CD4-positive, alpha-beta T cell (primary cell): ENCODE measurements at regions not wholly inside any gene's neighbourhood (a gene's known extent, or its start where the extent isn't known, plus 50 kb on each side); places are given as distances from the start of the nearest gene placed in this dataset.

ENCODE experiments used
- ATAC-seq: fragments of 200-7000 bp; cut with Tn5 transposase; one replicate; pipeline ENCODE4 v1.10.0; 2022; ENCODE audit warnings: mild to moderate bottlenecking; ENCODE audit not compliant: poor library complexity
- CTCF ChIA-PET: fragments of 350-600 bp; sonication (Branson Sonifier 250); formaldehyde crosslinking; loops from one replicate; lab custom pipeline; 2021; ENCODE audit warnings: antibody characterized with exemption, inconsistent platforms; lab: Charles Lee
- POLR2A ChIA-PET: fragments of 350-600 bp; sonication (Branson Sonifier 250); formaldehyde crosslinking; loops from one replicate; lab custom pipeline; 2021; ENCODE audit warnings: antibody characterized with exemption, inconsistent platforms; lab: Charles Lee
- DNase-seq, 14 experiments: peaks; one replicate each; pipeline ENCODE4 v3.0.0-alpha.2; 2013 to 2020; ENCODE audit warnings: mixed read lengths in 2 of 14
- H3K27ac ChIP-seq, 2 donors: one replicate each; pipeline versions ENCODE4 v1.5.1 to v1.7.0; 2013; ENCODE audit warnings: low read length in 2 of 2, low read depth in 1 of 2, mild to moderate bottlenecking in 1 of 2
- H3K27me3 ChIP-seq, 2 experiments: 1 replicate in 1 of 2; 2 replicates in 1 of 2; pipeline versions ENCODE4 v1.6.1 to v1.7.0; 2013; ENCODE audit warnings: low read length in 2 of 2, control low read depth in 1 of 2, mild to moderate bottlenecking in 1 of 2, moderate library complexity in 1 of 2; ENCODE audit not compliant: insufficient read depth in 2 of 2, control insufficient read depth in 1 of 2
- H3K36me3 ChIP-seq: one replicate; pipeline ENCODE4 v1.6.1; 2013; ENCODE audit warnings: low read length, control low read depth; ENCODE audit not compliant: insufficient read depth
- H3K4me1 ChIP-seq: one replicate; pipeline ENCODE4 v1.6.1; 2013; ENCODE audit warnings: low read length, control low read depth; ENCODE audit not compliant: insufficient read depth
- H3K4me3 ChIP-seq: one replicate; pipeline ENCODE4 v1.5.1; 2013; ENCODE audit warnings: mild to moderate bottlenecking, low read length, moderate library complexity
- H3K9me3 ChIP-seq, 2 experiments: 1 replicate in 1 of 2; 2 replicates in 1 of 2; pipeline versions ENCODE4 v1.6.1 to v1.7.0; 2013; ENCODE audit warnings: low read length in 2 of 2, mild to moderate bottlenecking in 2 of 2, control low read depth in 1 of 2, moderate library complexity in 1 of 2; ENCODE audit not compliant: control insufficient read depth in 1 of 2, insufficient read depth in 1 of 2
- H3K27ac Mint-ChIP-seq: one replicate; pipeline ENCODE4 v1.8.0; 2020; ENCODE audit warnings: mixed read lengths
- H3K27me3 Mint-ChIP-seq: one replicate; pipeline ENCODE4 v1.8.0; 2021; ENCODE audit warnings: mixed read lengths
- H3K36me3 Mint-ChIP-seq: one replicate; pipeline ENCODE4 v1.8.0; 2021; ENCODE audit warnings: low read depth, mixed read lengths
- H3K4me1 Mint-ChIP-seq: one replicate; pipeline ENCODE4 v1.8.0; 2021; ENCODE audit warnings: low read depth, mixed read lengths
- H3K4me3 Mint-ChIP-seq: one replicate; pipeline ENCODE4 v1.8.0; 2020; ENCODE audit warnings: mild to moderate bottlenecking, mixed read lengths
- H3K9me3 Mint-ChIP-seq: one replicate; pipeline ENCODE4 v1.8.0; 2020; ENCODE audit warnings: mixed read lengths
- CTCF ChIP-seq: fragments of 200-600 bp; IDR thresholded peaks from one replicate; pipeline ENCODE4 v1.8.0; 2022; ENCODE audit warnings: antibody characterized with exemption, mild to moderate bottlenecking
- intact Hi-C, 2 experiments: fragments of 100-400 bp; cut with DNase I in 1 of 2; cut with micrococcal nuclease in 1 of 2; formaldehyde crosslinking; loops; one replicate each; pipeline versions ENCODE4 v1.15.1 to v1.9.0; 2023 to 2025; cut with DNase I, micrococcal nuclease

DNA sequence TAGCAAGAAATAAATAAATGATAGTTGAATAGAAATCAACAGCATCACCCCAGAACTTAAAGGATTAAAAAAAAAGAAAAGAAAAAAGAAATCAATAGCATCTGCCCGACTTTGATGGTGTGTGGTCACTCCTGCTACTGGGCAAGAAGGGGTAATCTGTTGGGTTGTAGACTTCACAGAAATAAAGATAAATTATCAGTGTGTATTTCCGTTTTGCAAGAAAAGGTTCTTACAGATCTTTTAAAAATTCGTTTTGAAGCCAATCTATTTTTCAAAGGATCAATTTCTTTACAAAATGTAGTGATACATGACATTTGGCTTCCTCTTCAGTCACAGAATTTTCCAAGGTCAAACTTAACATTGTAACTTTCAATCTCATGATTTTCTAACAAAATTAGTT lies 448.9 kb upstream of the FAR2 start:
- Mint-ChIP-seq H3K9me3 (peaks cover 5% of the 10 kb centered on the region), H3K4me1 (no peaks in the 10 kb centered on the region), H3K27me3 (no peaks in the 10 kb centered on the region), H3K27ac (no peak overlapping the region), H3K4me3 (no peak overlapping the region), H3K36me3 (no peaks in the 10 kb centered on the region)
- Histone ChIP-seq H3K4me1 (no peaks in the 10 kb centered on the region), H3K36me3 (no peaks in the 10 kb centered on the region), H3K27ac (no peak overlapping the region), H3K27me3 (no peaks in the 10 kb centered on the region), H3K4me3 (no peak overlapping the region), H3K9me3 (no peaks in the 10 kb centered on the region)
- TF ChIP-seq CTCF: no peak
- ATAC-seq: no peak
- POLR2A ChIA-PET: no interaction called here
- intact Hi-C loops: no loop called here
- CTCF ChIA-PET: no interaction called here
- no peak for DNase-seq

DNA sequence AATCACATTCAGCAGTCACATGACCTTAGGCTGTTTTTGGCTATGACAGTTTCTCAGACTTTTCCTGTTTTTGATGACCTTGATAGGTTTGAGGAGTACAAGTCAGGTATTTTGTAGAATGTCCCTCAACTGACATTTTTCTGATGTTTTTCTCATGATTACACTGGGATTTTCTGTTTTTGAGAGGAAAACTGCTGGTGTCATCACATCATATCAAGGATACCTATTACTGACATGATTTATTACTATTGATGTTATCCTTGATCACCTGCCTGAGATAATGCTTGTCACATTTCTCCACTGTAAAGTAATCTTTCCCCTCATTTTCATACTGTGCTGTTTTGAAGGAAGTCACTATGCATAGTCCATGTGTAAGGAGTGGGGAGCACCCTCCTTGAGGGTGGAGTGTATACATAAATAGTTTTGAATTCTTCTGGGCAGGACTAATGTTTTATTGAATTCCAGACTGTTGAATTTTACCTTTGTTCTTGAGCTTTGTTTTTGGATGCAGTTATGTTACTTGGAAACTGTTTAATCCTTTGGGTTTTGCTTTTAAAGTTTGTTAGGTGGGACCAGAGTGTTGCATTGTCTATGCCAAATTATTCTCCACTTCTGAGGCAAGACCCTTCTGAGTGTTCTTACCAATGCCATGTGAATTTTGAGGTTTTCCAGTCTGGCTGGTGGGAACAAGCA lies 444.5 kb upstream of the FAR2 start:
- POLR2A ChIA-PET: no interaction called here
- intact Hi-C loops: no loop called here
- no peak overlapping the region for H3K27ac ChIP-seq
- no peak overlapping the region for H3K27ac Mint-ChIP-seq
- H3K4me1 ChIP-seq: no peaks in the 10 kb centered on the region
- no peaks in the 10 kb centered on the region for H3K36me3 Mint-ChIP-seq
- no peak overlapping the region for H3K4me3 Mint-ChIP-seq
- H3K36me3 ChIP-seq: no peaks in the 10 kb centered on the region
- DNase-seq (no peak), ATAC-seq (no peak)
- H3K4me1 Mint-ChIP-seq: no peaks in the 10 kb centered on the region
- no peaks in the 10 kb centered on the region for H3K27me3 ChIP-seq
- no peak for TF ChIP-seq CTCF
- H3K4me3 ChIP-seq: no peak overlapping the region
- CTCF ChIA-PET: no interaction called here
- H3K27me3 Mint-ChIP-seq: no peaks in the 10 kb centered on the region
- H3K9me3 ChIP-seq: no peaks in the 10 kb centered on the region
- H3K9me3 Mint-ChIP-seq: no peaks in the 10 kb centered on the region

- Histone ChIP-seq H3K36me3 (no peaks in the 10 kb centered on the region), H3K27ac (no peak overlapping the region), H3K27me3 (no peaks in the 10 kb centered on the region), H3K9me3 (no peaks in the 10 kb centered on the region), H3K4me3 (no peak overlapping the region), H3K4me1 (no peaks in the 10 kb centered on the region)
- Mint-ChIP-seq H3K27ac (no peak overlapping the region), H3K4me3 (no peak overlapping the region), H3K36me3 (no peaks in the 10 kb centered on the region), H3K4me1 (no peaks in the 10 kb centered on the region), H3K9me3 (peaks cover 3% of the 10 kb centered on the region), H3K27me3 (no peaks in the 10 kb centered on the region)
- no peak for ATAC-seq
- no peak for TF ChIP-seq CTCF
- intact Hi-C loops: no loop called here
- no peak for DNase-seq
- POLR2A ChIA-PET: no interaction called here
- CTCF ChIA-PET: no interaction called here
Observed at GRCh38 chr12:28708918-28709371, 440.1 kb upstream of the FAR2 start.
